ENCODE measurements at regions not wholly inside any gene's neighbourhood (a gene's known extent, or its start where the extent isn't known, plus 50 kb on each side); places are given as distances from the start of the nearest gene placed in this dataset.

DNA sequence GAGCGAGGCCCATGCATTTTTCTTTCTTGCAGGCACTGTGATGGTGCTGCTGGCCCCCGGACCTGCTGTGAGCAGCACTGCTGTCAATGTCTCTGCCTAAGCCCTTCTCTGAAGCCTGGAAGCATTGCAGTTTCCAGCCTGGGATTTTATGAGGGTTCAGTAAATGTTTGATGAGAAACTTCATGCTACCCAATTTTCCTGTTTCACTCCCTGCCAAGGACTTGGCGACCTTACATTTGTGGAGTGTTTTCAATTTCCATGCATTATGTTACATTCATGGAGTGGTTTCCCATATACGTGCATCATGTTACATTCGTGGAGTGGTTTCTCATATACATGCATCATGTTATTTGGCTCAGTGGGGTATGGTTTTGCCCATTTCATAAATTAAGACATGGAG is 90.7 kb upstream of the PTCH1 start:
- TF ChIP-seq, protein P1, sequence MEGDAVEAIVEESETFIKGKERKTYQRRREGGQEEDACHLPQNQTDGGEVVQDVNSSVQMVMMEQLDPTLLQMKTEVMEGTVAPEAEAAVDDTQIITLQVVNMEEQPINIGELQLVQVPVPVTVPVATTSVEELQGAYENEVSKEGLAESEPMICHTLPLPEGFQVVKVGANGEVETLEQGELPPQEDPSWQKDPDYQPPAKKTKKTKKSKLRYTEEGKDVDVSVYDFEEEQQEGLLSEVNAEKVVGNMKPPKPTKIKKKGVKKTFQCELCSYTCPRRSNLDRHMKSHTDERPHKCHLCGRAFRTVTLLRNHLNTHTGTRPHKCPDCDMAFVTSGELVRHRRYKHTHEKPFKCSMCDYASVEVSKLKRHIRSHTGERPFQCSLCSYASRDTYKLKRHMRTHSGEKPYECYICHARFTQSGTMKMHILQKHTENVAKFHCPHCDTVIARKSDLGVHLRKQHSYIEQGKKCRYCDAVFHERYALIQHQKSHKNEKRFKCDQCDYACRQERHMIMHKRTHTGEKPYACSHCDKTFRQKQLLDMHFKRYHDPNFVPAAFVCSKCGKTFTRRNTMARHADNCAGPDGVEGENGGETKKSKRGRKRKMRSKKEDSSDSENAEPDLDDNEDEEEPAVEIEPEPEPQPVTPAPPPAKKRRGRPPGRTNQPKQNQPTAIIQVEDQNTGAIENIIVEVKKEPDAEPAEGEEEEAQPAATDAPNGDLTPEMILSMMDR (IDR thresholded peaks at IDR 0.05; ENCODE audit: poor library complexity): no peak
- TF ChIP-seq EZH2phosphoT487 (IDR thresholded peaks at IDR 0.05; ENCODE audit: low read depth, severe bottlenecking, unreplicated experiment) (no peak), EZH2 (IDR thresholded peaks at IDR 0.05; ENCODE audit: borderline replicate concordance) (no peak)
